ENCODE measurements at regions not wholly inside any gene's neighbourhood (a gene's known extent, or its start where the extent isn't known, plus 50 kb on each side); places are given as distances from the start of the nearest gene placed in this dataset.

DNA sequence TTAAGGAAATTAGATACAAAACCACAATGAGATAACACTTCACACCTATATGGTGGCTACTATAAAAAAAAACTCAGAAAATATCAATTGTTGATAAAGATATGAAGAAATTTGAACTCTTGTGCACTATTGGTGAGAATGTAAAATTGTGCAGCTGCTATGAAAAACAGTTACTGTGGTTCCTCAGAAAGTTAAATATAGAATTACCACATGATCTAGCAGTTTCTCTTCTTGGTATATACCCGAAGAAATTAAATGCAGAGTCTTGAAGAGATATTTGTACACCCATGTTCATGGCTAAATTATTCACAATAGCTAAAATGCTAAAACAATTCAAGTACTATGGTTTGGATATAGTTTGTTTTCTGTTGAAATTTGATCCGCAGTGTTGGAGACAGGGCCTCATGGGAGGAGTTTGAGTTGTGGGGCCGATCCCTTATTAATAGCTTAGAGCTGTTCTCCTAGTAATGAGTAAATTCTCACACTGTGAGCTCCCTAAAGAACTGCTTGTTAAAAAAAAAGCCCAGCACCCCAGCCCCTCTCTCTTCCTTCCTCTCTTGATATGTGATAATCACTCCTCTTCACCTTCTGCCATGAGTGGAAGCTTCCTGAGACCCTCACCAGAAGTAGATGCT is 1412.1 kb downstream of the PLA2G4A start:
- Mint-ChIP-seq H3K4me3 (no peak overlapping the region), H3K4me1 (no peaks in the 10 kb centered on the region), H3K27me3 (no peaks in the 10 kb centered on the region), H3K9me3 (ENCODE audit: low read depth) (peaks cover 3% of the 10 kb centered on the region), H3K27ac (no peak overlapping the region), H3K36me3 (no peaks in the 10 kb centered on the region)
- CTCF ChIA-PET = no interaction called here
- ATAC-seq (no peak), DNase-seq (no peak)

DNA sequence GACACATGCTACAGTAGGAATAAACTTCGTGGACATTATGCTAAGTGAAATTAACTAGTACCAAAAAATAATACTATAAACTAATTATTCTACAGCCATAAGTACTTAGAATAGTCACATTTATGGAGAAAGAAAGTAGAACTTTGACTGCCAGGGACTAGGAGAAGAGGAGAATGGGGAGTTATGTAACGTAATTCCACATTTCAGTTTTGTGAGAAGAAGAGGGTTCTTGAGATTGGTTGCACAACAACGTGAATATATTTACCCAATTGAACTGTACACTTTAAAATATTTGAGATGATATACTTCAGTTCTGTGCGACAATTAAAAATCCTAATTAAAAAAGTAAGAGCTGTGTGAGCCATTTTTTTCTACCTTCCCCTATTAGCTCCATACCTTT is 1412.9 kb downstream of the PLA2G4A start:
- H3K4me1 Mint-ChIP-seq = no peaks in the 10 kb centered on the region
- no peaks in the 10 kb centered on the region for H3K36me3 Mint-ChIP-seq
- H3K27ac Mint-ChIP-seq = no peak overlapping the region
- H3K27me3 Mint-ChIP-seq = no peaks in the 10 kb centered on the region
- CTCF ChIA-PET = no interaction called here
- no peak for DNase-seq
- H3K9me3 Mint-ChIP-seq (ENCODE audit: low read depth) = peaks cover 3% of the 10 kb centered on the region
- ATAC-seq = no peak
- H3K4me3 Mint-ChIP-seq = no peak overlapping the region

DNA sequence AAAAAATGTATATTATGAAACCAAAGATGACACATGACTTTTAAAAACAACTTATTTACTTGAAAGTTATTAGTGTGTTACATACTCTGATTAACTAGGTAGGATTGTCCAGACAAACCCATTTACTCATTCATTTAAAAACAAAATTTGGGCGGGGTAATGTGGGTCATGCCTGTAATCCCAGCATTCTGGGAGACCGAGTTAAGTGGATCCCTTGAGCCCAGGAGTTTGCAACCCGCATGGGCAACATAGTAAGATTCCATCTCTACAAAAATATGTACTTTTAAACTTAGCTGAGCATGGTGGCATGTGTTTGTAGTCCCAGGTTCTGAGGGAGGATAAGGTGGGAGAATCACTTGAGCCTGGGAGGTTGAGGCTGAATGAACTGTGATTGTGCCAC is 1414.7 kb downstream of the PLA2G4A start:
- Mint-ChIP-seq H3K4me3 (no peak overlapping the region), H3K4me1 (no peaks in the 10 kb centered on the region), H3K27me3 (no peaks in the 10 kb centered on the region), H3K9me3 (ENCODE audit: low read depth) (peaks cover 3% of the 10 kb centered on the region), H3K27ac (no peak overlapping the region), H3K36me3 (no peaks in the 10 kb centered on the region)
- DNase-seq (no peak), ATAC-seq (no peak)
- CTCF ChIA-PET = no interaction called here

DNA sequence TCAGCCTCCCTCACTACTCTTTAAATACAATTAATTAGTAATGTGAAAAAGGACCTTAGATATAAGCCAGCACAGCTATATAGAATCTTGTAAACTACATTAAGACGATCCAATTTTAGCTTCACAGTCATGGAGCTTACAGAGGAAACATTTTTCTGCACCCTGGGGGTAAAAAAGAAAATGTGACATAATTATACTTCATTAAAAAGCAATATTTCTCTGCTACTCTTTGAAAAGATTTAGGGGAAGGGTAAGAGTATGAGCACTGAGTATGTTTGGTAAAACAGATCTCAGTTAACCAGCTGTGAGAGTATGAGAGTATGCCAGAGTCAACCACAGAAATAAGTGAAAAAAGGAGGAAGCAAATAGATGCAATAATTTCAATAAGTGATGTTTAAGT is 1415.9 kb downstream of the PLA2G4A start:
- H3K36me3 Mint-ChIP-seq = no peaks in the 10 kb centered on the region
- no peak overlapping the region for H3K27ac Mint-ChIP-seq
- no peak overlapping the region for H3K4me3 Mint-ChIP-seq
- ATAC-seq = no peak
- CTCF ChIA-PET = no interaction called here
- DNase-seq = no peak
- H3K4me1 Mint-ChIP-seq = no peaks in the 10 kb centered on the region
- H3K9me3 Mint-ChIP-seq (ENCODE audit: low read depth) = peaks cover 3% of the 10 kb centered on the region
- no peaks in the 10 kb centered on the region for H3K27me3 Mint-ChIP-seq

DNA sequence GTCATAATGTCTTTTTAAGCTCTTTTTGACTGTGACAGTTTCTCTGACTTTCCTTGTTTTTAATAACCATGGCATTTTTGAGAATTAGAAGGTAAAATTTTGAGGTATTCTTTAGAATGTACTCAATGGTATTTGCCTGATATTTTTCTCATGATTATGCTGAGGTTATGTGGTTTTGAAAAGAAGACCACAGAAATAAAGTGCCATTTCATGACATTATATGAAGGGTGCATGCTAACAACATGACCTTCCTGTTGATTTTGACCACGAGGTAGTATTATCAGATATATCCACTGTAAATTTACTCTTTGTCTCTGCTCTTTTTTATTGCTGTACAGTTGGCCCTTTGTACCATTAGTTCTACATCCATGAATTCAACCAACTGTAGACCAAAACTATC is 1418.5 kb downstream of the PLA2G4A start:
- ATAC-seq (no peak), DNase-seq (no peak)
- Mint-ChIP-seq H3K27me3 (no peaks in the 10 kb centered on the region), H3K36me3 (no peaks in the 10 kb centered on the region), H3K27ac (no peak overlapping the region), H3K4me1 (no peaks in the 10 kb centered on the region), H3K4me3 (no peak overlapping the region), H3K9me3 (ENCODE audit: low read depth) (peaks cover 3% of the 10 kb centered on the region)
- CTCF ChIA-PET = no interaction called here

DNA sequence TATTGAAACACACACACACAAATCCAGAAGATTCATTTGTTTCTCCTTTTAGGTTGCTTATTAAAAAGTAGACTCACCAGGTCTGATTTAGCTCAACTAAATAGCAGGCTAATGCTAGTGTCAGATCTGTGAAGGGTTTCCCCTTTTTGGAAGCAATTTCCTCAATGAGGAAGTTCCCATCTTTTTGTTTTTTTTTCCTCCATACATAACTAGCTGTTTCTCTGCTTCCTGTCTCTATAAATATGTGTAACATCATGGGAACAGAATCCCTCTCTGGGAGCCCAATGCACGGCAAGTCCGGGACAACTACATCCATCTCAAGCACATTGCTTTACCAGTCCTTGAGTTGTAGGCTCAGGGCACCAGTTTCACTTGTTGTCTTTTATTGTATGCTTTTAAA is 1421.1 kb downstream of the PLA2G4A start:
- H3K27me3 Mint-ChIP-seq = no peaks in the 10 kb centered on the region
- DNase-seq (no peak), ATAC-seq (no peak)
- CTCF ChIA-PET = no interaction called here
- H3K27ac Mint-ChIP-seq = no peak overlapping the region
- no peaks in the 10 kb centered on the region for H3K36me3 Mint-ChIP-seq
- H3K4me1 Mint-ChIP-seq = no peaks in the 10 kb centered on the region
- peaks cover 2% of the 10 kb centered on the region for H3K9me3 Mint-ChIP-seq (ENCODE audit: low read depth)
- H3K4me3 Mint-ChIP-seq = no peak overlapping the region

DNA sequence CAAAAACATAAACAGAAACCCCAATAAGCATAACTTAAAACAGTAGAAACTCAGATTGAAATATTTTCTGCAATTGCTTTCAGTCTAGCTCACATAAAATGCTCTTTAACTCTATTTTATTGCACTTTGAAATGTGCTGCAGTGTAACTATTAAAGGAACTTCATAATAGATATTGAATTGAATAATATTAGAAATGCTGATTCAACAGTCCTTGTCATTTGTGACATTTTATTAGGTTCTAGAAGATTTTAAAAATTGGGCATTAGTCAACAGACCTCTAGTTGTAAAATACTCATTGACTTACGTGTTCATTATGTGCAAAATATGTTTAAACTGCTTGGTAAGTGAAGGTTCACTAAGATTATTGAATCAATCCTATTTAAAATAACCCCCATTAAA is 1422.3 kb downstream of the PLA2G4A start:
- CTCF ChIA-PET = no interaction called here
- Mint-ChIP-seq H3K4me3 (no peak overlapping the region), H3K36me3 (no peaks in the 10 kb centered on the region), H3K27ac (no peak overlapping the region), H3K9me3 (ENCODE audit: low read depth) (no peaks in the 10 kb centered on the region), H3K27me3 (no peaks in the 10 kb centered on the region), H3K4me1 (no peaks in the 10 kb centered on the region)
- no peak for DNase-seq
- ATAC-seq = no peak

DNA sequence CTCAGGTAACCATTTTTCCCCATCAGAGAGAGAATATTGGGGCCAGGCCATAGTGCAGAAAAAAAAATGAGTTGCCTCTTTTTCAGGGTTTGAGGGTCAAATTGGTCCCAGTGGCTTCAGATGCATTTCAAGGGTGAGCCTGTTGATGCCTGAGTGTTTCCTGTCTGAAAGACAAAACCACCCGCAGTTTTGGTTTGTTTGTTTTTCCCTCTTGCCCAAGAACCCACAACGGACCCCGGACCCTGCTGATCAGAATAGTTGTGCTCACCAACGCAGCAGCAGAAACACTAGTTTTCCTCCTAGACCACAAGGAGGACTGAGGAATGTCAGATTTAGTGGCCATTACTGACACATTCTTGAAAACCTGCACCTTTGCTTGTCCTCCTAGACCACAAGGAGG is 1433.1 kb downstream of the PLA2G4A start:
- DNase-seq = no peak
- CTCF ChIA-PET = no interaction called here
- H3K36me3 Mint-ChIP-seq = no peaks in the 10 kb centered on the region
- H3K9me3 Mint-ChIP-seq (ENCODE audit: low read depth) = peaks cover 18% of the 10 kb centered on the region
- no peaks in the 10 kb centered on the region for H3K4me1 Mint-ChIP-seq
- no peak overlapping the region for H3K27ac Mint-ChIP-seq
- ATAC-seq = no peak
- no peaks in the 10 kb centered on the region for H3K27me3 Mint-ChIP-seq
- no peak overlapping the region for H3K4me3 Mint-ChIP-seq

DNA sequence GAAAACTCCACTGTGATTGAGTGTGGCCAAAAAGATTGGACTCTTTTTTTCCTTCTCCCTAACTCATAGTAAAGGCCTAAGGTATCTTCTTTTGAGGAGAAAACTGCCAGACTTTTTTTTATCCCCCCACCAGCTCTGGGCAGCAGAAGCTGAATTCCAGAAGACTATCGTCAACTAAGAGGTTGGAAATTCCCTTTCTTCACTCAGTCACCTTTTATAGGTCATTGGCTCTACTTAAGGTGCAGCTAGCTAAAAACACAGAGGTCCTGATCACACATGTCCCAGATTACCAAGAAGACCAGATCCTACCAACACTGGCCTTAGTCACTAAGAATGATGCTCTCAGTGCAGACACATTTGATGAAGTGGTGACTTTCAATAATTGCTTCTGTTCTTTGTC is 1441.2 kb downstream of the PLA2G4A start:
- no peak overlapping the region for H3K4me3 Mint-ChIP-seq

DNA sequence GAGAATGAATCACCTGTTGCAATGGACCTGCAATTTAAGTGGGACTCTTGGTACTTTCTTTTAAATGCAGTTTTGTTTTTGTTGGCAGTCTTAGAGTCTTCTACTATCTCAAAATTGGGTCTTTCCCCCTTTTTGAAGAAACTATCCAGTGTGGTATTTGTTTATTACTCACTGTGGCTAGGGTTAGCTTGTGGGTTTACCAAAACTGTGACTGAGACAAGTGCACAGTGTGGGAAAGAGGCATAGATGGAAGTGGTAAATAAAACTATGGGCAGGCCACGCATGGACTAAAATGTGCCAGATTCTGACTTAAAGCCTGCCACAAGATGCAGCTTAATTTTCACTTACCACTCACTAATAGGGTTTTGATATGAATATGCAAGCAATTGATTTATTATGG is 1441.7 kb downstream of the PLA2G4A start:
- ATAC-seq (no peak), DNase-seq (no peak)
- Mint-ChIP-seq H3K9me3 (ENCODE audit: low read depth) (peaks cover 3% of the 10 kb centered on the region), H3K4me3 (no peak overlapping the region), H3K27me3 (no peaks in the 10 kb centered on the region), H3K4me1 (no peaks in the 10 kb centered on the region), H3K36me3 (no peaks in the 10 kb centered on the region), H3K27ac (no peak overlapping the region)
- CTCF ChIA-PET = no interaction called here

More for the DNA sequence above, 1441.2 kb downstream of the PLA2G4A start:
- Mint-ChIP-seq H3K27ac (no peak overlapping the region), H3K27me3 (no peaks in the 10 kb centered on the region), H3K4me1 (no peaks in the 10 kb centered on the region), H3K9me3 (ENCODE audit: low read depth) (peaks cover 3% of the 10 kb centered on the region), H3K36me3 (no peaks in the 10 kb centered on the region)
- DNase-seq = no peak
- CTCF ChIA-PET = no interaction called here
- ATAC-seq = no peak

DNA sequence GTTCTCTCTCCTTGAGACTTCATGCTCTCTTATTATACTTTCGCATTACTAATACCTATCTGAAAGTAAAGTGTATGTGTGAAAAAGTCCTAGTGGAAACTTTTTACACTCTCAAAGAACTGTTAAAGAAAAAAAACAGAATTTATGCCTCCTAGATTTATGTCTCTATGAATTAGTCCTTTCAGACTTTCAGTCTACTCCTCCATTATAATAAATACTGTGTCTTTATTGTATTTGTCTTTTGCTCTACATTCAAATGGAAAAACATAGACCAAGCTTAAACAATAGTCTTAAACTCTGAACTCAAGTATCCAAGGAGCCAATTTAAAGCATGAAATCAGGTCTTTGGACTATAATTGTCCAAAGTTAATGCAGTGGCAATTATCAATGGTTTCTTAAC is 1449.0 kb downstream of the PLA2G4A start:
- H3K4me3 Mint-ChIP-seq = no peak overlapping the region
- peaks cover 3% of the 10 kb centered on the region for H3K9me3 Mint-ChIP-seq (ENCODE audit: low read depth)
- no peak for ATAC-seq
- no peaks in the 10 kb centered on the region for H3K4me1 Mint-ChIP-seq
- CTCF ChIA-PET = no interaction called here
- H3K27ac Mint-ChIP-seq = no peak overlapping the region
- H3K27me3 Mint-ChIP-seq = no peaks in the 10 kb centered on the region
- DNase-seq = no peak
- H3K36me3 Mint-ChIP-seq = no peaks in the 10 kb centered on the region

DNA sequence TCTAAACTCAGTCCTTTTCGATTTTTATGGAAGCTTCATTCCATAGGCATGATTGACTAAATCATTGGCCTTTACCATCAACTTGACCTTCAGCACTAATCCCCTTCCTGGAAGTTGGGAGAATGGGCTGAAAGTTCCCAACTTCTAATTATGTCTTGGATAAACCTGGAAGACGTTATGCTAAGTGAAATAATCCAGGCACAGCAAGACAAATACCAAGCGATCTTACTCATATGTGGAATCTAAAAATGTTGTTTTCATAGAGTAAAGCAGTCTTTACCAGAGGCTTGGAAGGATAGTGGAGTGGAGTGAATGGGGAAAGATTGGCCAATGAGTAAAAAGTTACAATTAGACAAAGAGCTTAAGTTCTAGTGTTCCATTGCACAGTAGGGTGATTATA is 1453.2 kb downstream of the PLA2G4A start:
- Mint-ChIP-seq H3K9me3 (ENCODE audit: low read depth) (peaks cover 5% of the 10 kb centered on the region), H3K4me1 (no peaks in the 10 kb centered on the region), H3K27ac (no peak overlapping the region), H3K36me3 (no peaks in the 10 kb centered on the region), H3K27me3 (no peaks in the 10 kb centered on the region), H3K4me3 (no peak overlapping the region)
- DNase-seq (no peak), ATAC-seq (no peak)
- CTCF ChIA-PET = no interaction called here

DNA sequence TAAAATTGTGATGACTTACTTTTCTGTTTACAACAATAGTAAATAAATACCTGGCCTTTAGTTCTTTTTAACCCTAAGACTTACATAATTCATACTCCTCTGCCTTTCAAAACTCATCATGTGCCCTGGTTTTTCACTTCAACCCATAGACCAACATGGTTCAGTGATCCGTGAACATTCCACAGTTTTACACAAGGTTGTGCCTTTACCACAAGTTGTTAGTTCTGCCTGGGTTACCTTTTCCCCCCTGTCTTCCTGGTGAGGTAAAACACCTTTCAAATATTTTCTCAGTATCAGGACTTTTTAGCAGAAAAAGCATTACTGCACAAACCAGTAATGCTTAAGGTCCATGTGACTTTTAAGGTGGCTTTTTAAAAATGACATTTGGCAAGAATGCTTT is 1466.4 kb downstream of the PLA2G4A start:
- Mint-ChIP-seq H3K27ac (no peak overlapping the region), H3K9me3 (ENCODE audit: low read depth) (peaks cover 5% of the 10 kb centered on the region), H3K4me1 (no peaks in the 10 kb centered on the region), H3K27me3 (no peaks in the 10 kb centered on the region), H3K4me3 (no peak overlapping the region), H3K36me3 (no peaks in the 10 kb centered on the region)
- CTCF ChIA-PET = no interaction called here
- ATAC-seq (no peak), DNase-seq (no peak)

DNA sequence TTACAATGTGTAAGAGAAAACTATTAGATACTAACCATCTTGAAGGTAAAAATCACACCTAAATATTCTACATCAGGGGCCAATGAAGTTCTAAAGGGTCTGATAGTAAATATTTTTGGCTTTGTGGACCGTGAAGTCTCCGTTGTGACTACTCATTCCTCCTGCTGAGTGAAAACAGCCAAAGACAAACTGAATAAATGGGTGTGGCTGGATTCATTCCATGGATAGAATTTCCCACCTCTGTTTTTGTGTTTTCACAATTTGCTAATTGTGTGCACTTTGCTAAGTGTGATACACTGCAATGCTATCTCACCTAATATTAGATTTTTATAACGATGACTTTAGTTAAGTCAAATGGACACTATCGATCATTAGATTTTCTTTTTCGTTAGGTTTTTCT is 1474.0 kb downstream of the PLA2G4A start:
- DNase-seq (no peak), ATAC-seq (no peak)
- Mint-ChIP-seq H3K4me3 (no peak overlapping the region), H3K27me3 (no peaks in the 10 kb centered on the region), H3K4me1 (no peaks in the 10 kb centered on the region), H3K27ac (no peak overlapping the region), H3K9me3 (ENCODE audit: low read depth) (peaks cover 3% of the 10 kb centered on the region), H3K36me3 (no peaks in the 10 kb centered on the region)
- CTCF ChIA-PET = no interaction called here

DNA sequence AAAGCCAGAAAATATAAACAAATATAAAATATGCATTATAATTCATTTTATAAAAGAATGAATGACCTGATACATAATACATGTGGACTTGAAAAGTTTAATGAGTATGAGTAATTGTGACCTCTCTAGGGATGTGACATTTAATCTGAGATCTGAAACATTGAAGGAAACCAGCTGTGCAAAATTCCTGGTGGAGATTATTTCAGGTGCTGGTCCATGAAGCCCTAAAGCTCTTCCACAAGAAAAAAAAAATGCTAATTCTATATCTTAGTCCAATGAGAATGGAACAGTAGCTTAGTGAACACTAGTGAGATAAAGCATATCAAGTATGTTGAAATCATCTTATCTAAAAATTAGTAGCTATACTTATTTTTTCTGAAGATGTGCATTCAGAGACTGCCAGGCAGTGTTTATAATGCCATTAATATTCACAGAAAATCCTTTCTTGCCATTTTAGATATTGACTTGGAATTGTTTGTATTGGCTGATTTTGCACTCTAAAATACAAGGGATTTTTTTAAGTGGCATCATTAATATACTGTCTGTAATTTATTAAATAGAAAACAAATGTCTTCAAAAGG is 1485.9 kb downstream of the PLA2G4A start:
- Mint-ChIP-seq H3K27me3 (no peaks in the 10 kb centered on the region), H3K4me3 (no peak overlapping the region), H3K4me1 (no peaks in the 10 kb centered on the region), H3K36me3 (no peaks in the 10 kb centered on the region), H3K27ac (no peak overlapping the region), H3K9me3 (ENCODE audit: low read depth) (peaks cover 4% of the 10 kb centered on the region)
- ATAC-seq (no peak), DNase-seq (no peak)
- CTCF ChIA-PET = no interaction called here

Measured in activated CD8-positive, alpha-beta memory T cell treated with anti-CD3 and anti-CD28 coated beads, Interleukin-2, amount 10 ng/mL, durations not matched to agents 7 days and 5 days (primary cell).